ENCODE measurements at regions not wholly inside any gene's neighbourhood (a gene's known extent, or its start where the extent isn't known, plus 50 kb on each side); places are given as distances from the start of the nearest gene placed in this dataset.

GRCh38 chr18:10265560-10266333 lies 188.7 kb upstream of the APCDD1 start:
- no peak for TF ChIP-seq CTCF (conservative IDR thresholded peaks at IDR 0.05; ENCODE audit: low read length)
- no peak for TF ChIP-seq EZH2phosphoT487 (IDR thresholded peaks at IDR 0.05; ENCODE audit: borderline replicate concordance)
